Neural cell (in vitro differentiated cells): ENCODE measurements at regions not wholly inside any gene's neighbourhood (a gene's known extent, or its start where the extent isn't known, plus 50 kb on each side); places are given as distances from the start of the nearest gene placed in this dataset.

Source experiments
- H2AFZ ChIP-seq: fragments of 200-600, 300-800 bp; sonication (generic), shearing (Covaris generic); 2 replicates; pipeline ENCODE4 v1.6.0; 2014; ENCODE audit warnings: low read depth, mild to moderate bottlenecking, antibody characterized with exemption, low read length, moderate library complexity
- H3F3A ChIP-seq: fragments of 200-600 bp; shearing (Covaris generic); 2 replicates; pipeline ENCODE4 v1.6.1; 2016; ENCODE audit warnings: mild to moderate bottlenecking, moderate library complexity, mixed read lengths, antibody characterized with exemption, low read length; ENCODE audit not compliant: insufficient read depth, poor library complexity, severe bottlenecking
- H3K27ac ChIP-seq: fragments of 200-600, 300-800 bp; sonication (generic), shearing (Covaris generic); 2 replicates; pipeline ENCODE4 v1.5.1; 2014; ENCODE audit warnings: mild to moderate bottlenecking, low read length, moderate library complexity
- H3K27me3 ChIP-seq: fragments of 300-800, 200-600 bp; sonication (generic), shearing (Covaris generic); 2 replicates; pipeline ENCODE4 v1.6.0; 2014; ENCODE audit warnings: mild to moderate bottlenecking, low read depth, low read length, moderate library complexity; ENCODE audit not compliant: insufficient read depth
- H3K36me3 ChIP-seq: fragments of 300-800, 200-600 bp; sonication (generic), shearing (Covaris generic); 2 replicates; pipeline ENCODE4 v1.5.1; 2014; ENCODE audit warnings: mild to moderate bottlenecking, antibody characterized with exemption, low read length, moderate library complexity; ENCODE audit not compliant: insufficient read depth
- H3K4me2 ChIP-seq: fragments of 300-800, 200-600 bp; sonication (generic), shearing (Covaris generic); 2 replicates; pipeline ENCODE4 v1.6.0; 2014; ENCODE audit warnings: mild to moderate bottlenecking, low read length
- H3K4me3 ChIP-seq: fragments of 300-800, 200-600 bp; sonication (generic), shearing (Covaris generic); 2 replicates; pipeline ENCODE4 v1.5.1; 2014; ENCODE audit warnings: mild to moderate bottlenecking, low read length, moderate library complexity
- H3K79me2 ChIP-seq: fragments of 200-600 bp; shearing (Covaris generic); replicated peaks from 2 replicates; pipeline ENCODE4 v1.6.0; 2014; ENCODE audit warnings: mild to moderate bottlenecking, low read length, moderate library complexity; ENCODE audit not compliant: insufficient read depth
- H3K9ac ChIP-seq: fragments of 300-800, 200-600 bp; sonication (generic), shearing (Covaris generic); 2 replicates; pipeline ENCODE4 v1.6.1; 2016; ENCODE audit warnings: mild to moderate bottlenecking, low read length, mixed read lengths
- H3K9me2 ChIP-seq: fragments of 200-600 bp; shearing (Covaris generic); 2 replicates; pipeline ENCODE4 v1.6.1; 2016; ENCODE audit warnings: mild to moderate bottlenecking, low read length, mixed read lengths; ENCODE audit not compliant: insufficient read depth
- H3K9me3 ChIP-seq: fragments of 200-600, 300-800 bp; sonication (generic), shearing (Covaris generic); 2 replicates; pipeline ENCODE4 v1.6.1; 2016; ENCODE audit warnings: mild to moderate bottlenecking, mixed run types, low read length, moderate library complexity, mixed read lengths
- H4K20me1 ChIP-seq: fragments of 200-600 bp; shearing (Covaris generic); 2 replicates; pipeline ENCODE4 v1.6.1; 2016; ENCODE audit warnings: mild to moderate bottlenecking, mixed run types; ENCODE audit not compliant: insufficient read depth
- CTCF ChIP-seq: fragments of 450-650 bp; IDR thresholded peaks from 2 replicates; pipeline ENCODE4 v1.5.1; 2014; ENCODE audit warnings: antibody characterized with exemption, mild to moderate bottlenecking, moderate library complexity; ENCODE audit not compliant: poor library complexity, severe bottlenecking
- EP300 ChIP-seq: fragments of 450-650 bp; conservative IDR thresholded peaks from 2 replicates; pipeline ENCODE4 v1.6.1; 2014; ENCODE audit warnings: antibody characterized with exemption, mild to moderate bottlenecking, moderate library complexity; ENCODE audit not compliant: poor library complexity, severe bottlenecking
- EZH2 ChIP-seq: fragments of 200-600, 300-800 bp; shearing (Covaris generic), sonication (generic); IDR thresholded peaks from 2 replicates; pipeline ENCODE4 v1.6.1; 2014; ENCODE audit warnings: antibody characterized with exemption, low read length, borderline replicate concordance, mild to moderate bottlenecking; ENCODE audit not compliant: insufficient read depth, poor library complexity, severe bottlenecking
- MXI1 ChIP-seq: fragments of 450-650 bp; conservative IDR thresholded peaks from 2 replicates; pipeline ENCODE4 v1.6.1; 2014; ENCODE audit warnings: antibody characterized with exemption, mild to moderate bottlenecking; ENCODE audit not compliant: poor library complexity, severe bottlenecking
- POLR2AphosphoS5 ChIP-seq: IDR thresholded peaks from 2 replicates; pipeline ENCODE4 v1.6.1; 2012
- RAD21 ChIP-seq: fragments of 450-650 bp; conservative IDR thresholded peaks from 2 replicates; pipeline ENCODE4 v1.6.1; 2014; ENCODE audit warnings: antibody characterized with exemption, mild to moderate bottlenecking, moderate library complexity
- REST ChIP-seq: IDR thresholded peaks from 2 replicates; pipeline ENCODE4 v1.6.1; 2012; ENCODE audit warnings: borderline replicate concordance
- SMC3 ChIP-seq: fragments of 450-650 bp; conservative IDR thresholded peaks from 2 replicates; pipeline ENCODE4 v1.6.1; 2014; ENCODE audit warnings: antibody characterized with exemption, mild to moderate bottlenecking, moderate library complexity; ENCODE audit not compliant: poor library complexity
- TAF1 ChIP-seq: IDR thresholded peaks from 2 replicates; pipeline ENCODE4 v1.6.1; 2012; ENCODE audit warnings: low read depth

GRCh38 chr2:41149054-41149453 lies 697.2 kb upstream of the SLC8A1 start:
- Histone ChIP-seq H4K20me1 (no peaks in the 10 kb centered on the region), H2AFZ (no peak overlapping the region), H3K9me3 (no peaks in the 10 kb centered on the region), H3K4me3 (no peak overlapping the region), H3K9ac (no peak overlapping the region), H3K79me2 (no peaks in the 10 kb centered on the region), H3K9me2 (no peaks in the 10 kb centered on the region), H3K36me3 (no peaks in the 10 kb centered on the region), H3F3A (no peaks in the 10 kb centered on the region), H3K4me2 (no peak overlapping the region), H3K27me3 (no peaks in the 10 kb centered on the region), H3K27ac (no peak overlapping the region)
- TF ChIP-seq SMC3 (no peak), RAD21 (no peak), EP300 (no peak), TAF1 (no peak), POLR2AphosphoS5 (no peak)

- no peak overlapping the region for H3K27ac ChIP-seq
- H3F3A ChIP-seq = no peaks in the 10 kb centered on the region
- no peaks in the 10 kb centered on the region for H3K79me2 ChIP-seq
- TF ChIP-seq RAD21 (no peak), CTCF (no peak), TAF1 (no peak), POLR2AphosphoS5 (no peak), REST (no peak), EZH2 (no peak), MXI1 (no peak), EP300 (no peak), SMC3 (no peak)
- no peak overlapping the region for H3K4me2 ChIP-seq
- no peaks in the 10 kb centered on the region for H3K9me2 ChIP-seq
- no peaks in the 10 kb centered on the region for H4K20me1 ChIP-seq
- H2AFZ ChIP-seq = no peak overlapping the region
- no peak overlapping the region for H3K9ac ChIP-seq
- H3K4me3 ChIP-seq = no peak overlapping the region
- no peaks in the 10 kb centered on the region for H3K9me3 ChIP-seq
- no peaks in the 10 kb centered on the region for H3K27me3 ChIP-seq
- H3K36me3 ChIP-seq = no peaks in the 10 kb centered on the region
Observed at GRCh38 chr2:41151746-41152145, 699.9 kb upstream of the SLC8A1 start.

GRCh38 chr2:41152318-41152717 lies 700.4 kb upstream of the SLC8A1 start:
- Histone ChIP-seq H3K79me2 (no peaks in the 10 kb centered on the region), H3K27ac (no peak overlapping the region), H3K9ac (no peak overlapping the region), H3K9me2 (no peaks in the 10 kb centered on the region), H2AFZ (no peak overlapping the region), H3K4me3 (no peak overlapping the region), H3F3A (no peaks in the 10 kb centered on the region), H4K20me1 (no peaks in the 10 kb centered on the region), H3K9me3 (no peaks in the 10 kb centered on the region), H3K36me3 (no peaks in the 10 kb centered on the region), H3K4me2 (no peak overlapping the region), H3K27me3 (no peaks in the 10 kb centered on the region)
- TF ChIP-seq RAD21 (no peak), CTCF (no peak), POLR2AphosphoS5 (no peak)
